ENCODE measurements at regions not wholly inside any gene's neighbourhood (a gene's known extent, or its start where the extent isn't known, plus 50 kb on each side); places are given as distances from the start of the nearest gene placed in this dataset.

DNA sequence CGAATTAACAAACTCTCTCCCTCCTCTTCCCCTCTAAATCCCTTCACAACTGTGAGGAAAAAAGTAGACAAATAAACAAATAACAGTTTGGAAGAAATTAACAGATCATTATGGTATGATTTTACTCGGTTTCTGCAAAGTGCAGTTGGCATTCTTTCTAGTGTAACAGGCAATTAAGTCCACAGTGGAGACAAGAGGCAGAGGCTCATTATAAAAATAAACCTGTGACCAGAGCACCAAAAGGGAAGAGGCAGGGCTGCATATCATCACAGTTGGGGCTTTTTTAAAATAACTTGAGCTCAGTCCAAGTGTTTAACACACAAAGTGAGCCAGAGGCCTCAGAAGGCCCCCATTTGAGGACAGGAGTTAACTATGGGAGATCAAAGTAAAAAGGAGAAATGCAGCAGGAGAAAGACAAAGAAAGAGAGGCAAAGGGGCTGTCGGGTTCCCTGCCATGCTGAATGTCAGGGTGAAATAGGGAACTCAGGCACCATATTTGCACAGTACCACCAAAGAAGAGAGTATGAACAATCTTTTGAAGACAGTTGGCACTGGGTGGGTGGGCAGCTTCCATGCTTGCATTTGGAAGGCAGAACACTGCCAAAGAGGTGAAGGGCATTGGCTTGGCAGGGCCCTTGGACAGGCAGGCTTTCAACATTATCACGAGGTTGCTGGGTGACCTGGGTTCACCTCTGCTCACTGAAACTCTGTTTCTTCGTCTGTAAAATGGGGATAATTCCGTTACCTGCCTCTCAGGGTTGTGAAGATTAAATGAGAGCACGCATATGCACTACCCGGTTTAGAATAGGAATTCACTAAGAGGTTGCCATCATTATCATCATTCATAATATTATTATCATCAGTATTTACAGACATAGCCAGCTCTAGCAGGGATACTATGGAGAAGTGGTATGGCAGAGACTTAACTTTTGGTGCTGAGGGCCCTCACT, 134.5 kb downstream of the MEX3B start:
- Histone ChIP-seq H2AFZ (ENCODE audit: low read depth, low read length) (no peak overlapping the region), H4K91ac (ENCODE audit: low read length) (no peak overlapping the region), H3K4me3 (ENCODE audit: insufficient read depth in 1 of 2, low read depth in 1 of 2, low read length in 2 of 2) (no peak overlapping the region), H3K79me1 (replicated peaks; ENCODE audit: low read length, poor library complexity, severe bottlenecking) (no peaks in the 10 kb centered on the region), H3K9ac (ENCODE audit: low read length) (no peak overlapping the region), H3K4ac (ENCODE audit: low read depth in 1 of 2, low read length in 2 of 2) (no peak overlapping the region), H3K18ac (ENCODE audit: low read depth in 1 of 2, low read length in 2 of 2) (no peak overlapping the region), H2BK120ac (ENCODE audit: low read depth, low read length) (no peak overlapping the region), H2BK15ac (ENCODE audit: low read depth, poor library complexity, severe bottlenecking) (no peak overlapping the region), H3K4me2 (ENCODE audit: low read length, poor library complexity, severe bottlenecking) (no peak overlapping the region), H3K27me3 (ENCODE audit: control insufficient read depth in 1 of 2, insufficient read depth in 1 of 2, low read length in 2 of 2) (no peaks in the 10 kb centered on the region), H2AK5ac (ENCODE audit: low read length, severe bottlenecking) (no peak overlapping the region), H3K27ac (ENCODE audit: low read length, poor library complexity, severe bottlenecking) (no peak overlapping the region), H4K8ac (ENCODE audit: low read length) (no peak overlapping the region), H3K36me3 (ENCODE audit: control insufficient read depth in 1 of 2, insufficient read depth in 2 of 2, low read depth in 1 of 2, low read length in 2 of 2) (no peaks in the 10 kb centered on the region), H2BK5ac (ENCODE audit: low read depth, low read length, poor library complexity, severe bottlenecking) (no peak overlapping the region), H3K23ac (ENCODE audit: low read length in 2 of 2) (no peak overlapping the region), H3K14ac (ENCODE audit: low read length in 2 of 2) (no peak overlapping the region), H3K4me1 (ENCODE audit: control insufficient read depth, insufficient read depth, low read depth, low read length) (no peaks in the 10 kb centered on the region), H3K9me3 (ENCODE audit: control insufficient read depth, low read length) (peaks cover 5% of the 10 kb centered on the region), H2BK12ac (ENCODE audit: low read length in 2 of 2) (no peak overlapping the region)
- DNase-seq, result no peak
- WGBS, result 77% methylated on average over 7 of the region's 8 CpGs

GRCh38 chr15:81910355-81911021, 135.3 kb downstream of the MEX3B start:
- Histone ChIP-seq H3K79me1 (replicated peaks; ENCODE audit: low read length, poor library complexity, severe bottlenecking) (no peaks in the 10 kb centered on the region), H3K18ac (ENCODE audit: low read depth in 1 of 2, low read length in 2 of 2) (no peak overlapping the region), H3K9me3 (ENCODE audit: control insufficient read depth, low read length) (no peaks in the 10 kb centered on the region), H2AK5ac (ENCODE audit: low read length, severe bottlenecking) (no peak overlapping the region), H2AFZ (ENCODE audit: low read depth, low read length) (no peak overlapping the region), H4K8ac (ENCODE audit: low read length) (no peak overlapping the region), H3K4me1 (ENCODE audit: control insufficient read depth, insufficient read depth, low read depth, low read length) (no peaks in the 10 kb centered on the region), H3K4me2 (ENCODE audit: low read length, poor library complexity, severe bottlenecking) (no peak overlapping the region), H2BK15ac (ENCODE audit: low read depth, poor library complexity, severe bottlenecking) (no peak overlapping the region), H2BK12ac (ENCODE audit: low read length in 2 of 2) (no peak overlapping the region), H3K9ac (ENCODE audit: low read length) (no peak overlapping the region), H2BK5ac (ENCODE audit: low read depth, low read length, poor library complexity, severe bottlenecking) (no peak overlapping the region), H2BK120ac (ENCODE audit: low read depth, low read length) (no peak overlapping the region), H4K91ac (ENCODE audit: low read length) (no peak overlapping the region), H3K36me3 (ENCODE audit: control insufficient read depth in 1 of 2, insufficient read depth in 2 of 2, low read depth in 1 of 2, low read length in 2 of 2) (no peaks in the 10 kb centered on the region), H3K27me3 (ENCODE audit: control insufficient read depth in 1 of 2, insufficient read depth in 1 of 2, low read length in 2 of 2) (no peaks in the 10 kb centered on the region), H3K4ac (ENCODE audit: low read depth in 1 of 2, low read length in 2 of 2) (no peak overlapping the region), H3K23ac (ENCODE audit: low read length in 2 of 2) (no peak overlapping the region), H3K14ac (ENCODE audit: low read length in 2 of 2) (no peak overlapping the region), H3K4me3 (ENCODE audit: insufficient read depth in 1 of 2, low read depth in 1 of 2, low read length in 2 of 2) (no peak overlapping the region), H3K27ac (ENCODE audit: low read length, poor library complexity, severe bottlenecking) (no peak overlapping the region)
- WGBS, result 71% methylated on average over 4 of the region's 7 CpGs
- no peak for DNase-seq

- no peak overlapping the region for H3K27ac ChIP-seq (ENCODE audit: low read length, poor library complexity, severe bottlenecking)
- no peak overlapping the region for H2BK15ac ChIP-seq (ENCODE audit: low read depth, poor library complexity, severe bottlenecking)
- H3K23ac ChIP-seq (ENCODE audit: low read length in 2 of 2), result no peak overlapping the region
- no peak overlapping the region for H4K8ac ChIP-seq (ENCODE audit: low read length)
- no peak overlapping the region for H4K91ac ChIP-seq (ENCODE audit: low read length)
- no peaks in the 10 kb centered on the region for H3K9me3 ChIP-seq (ENCODE audit: control insufficient read depth, low read length)
- no peak overlapping the region for H2BK120ac ChIP-seq (ENCODE audit: low read depth, low read length)
- H3K4me1 ChIP-seq (ENCODE audit: control insufficient read depth, insufficient read depth, low read depth, low read length), result no peaks in the 10 kb centered on the region
- no peak overlapping the region for H3K4me3 ChIP-seq (ENCODE audit: insufficient read depth in 1 of 2, low read depth in 1 of 2, low read length in 2 of 2)
- WGBS, result 98% methylated on average over 2 of the region's 2 CpGs
- H3K27me3 ChIP-seq (ENCODE audit: control insufficient read depth in 1 of 2, insufficient read depth in 1 of 2, low read length in 2 of 2), result no peaks in the 10 kb centered on the region
- no peak overlapping the region for H2BK12ac ChIP-seq (ENCODE audit: low read length in 2 of 2)
- H2AK5ac ChIP-seq (ENCODE audit: low read length, severe bottlenecking), result no peak overlapping the region
- no peak overlapping the region for H2AFZ ChIP-seq (ENCODE audit: low read depth, low read length)
- no peak overlapping the region for H3K9ac ChIP-seq (ENCODE audit: low read length)
- no peak overlapping the region for H3K4me2 ChIP-seq (ENCODE audit: low read length, poor library complexity, severe bottlenecking)
- no peak overlapping the region for H2BK5ac ChIP-seq (ENCODE audit: low read depth, low read length, poor library complexity, severe bottlenecking)
- no peak for DNase-seq
- H3K18ac ChIP-seq (ENCODE audit: low read depth in 1 of 2, low read length in 2 of 2), result no peak overlapping the region
- no peaks in the 10 kb centered on the region for H3K79me1 ChIP-seq (replicated peaks; ENCODE audit: low read length, poor library complexity, severe bottlenecking)
- no peak overlapping the region for H3K4ac ChIP-seq (ENCODE audit: low read depth in 1 of 2, low read length in 2 of 2)
- H3K14ac ChIP-seq (ENCODE audit: low read length in 2 of 2), result no peak overlapping the region
- no peaks in the 10 kb centered on the region for H3K36me3 ChIP-seq (ENCODE audit: control insufficient read depth in 1 of 2, insufficient read depth in 2 of 2, low read depth in 1 of 2, low read length in 2 of 2)
Measured at GRCh38 chr15:81909011-81909358, 136.8 kb downstream of the MEX3B start.

GRCh38 chr15:81908111-81908510, 137.7 kb downstream of the MEX3B start:
- H3K4me2 ChIP-seq (ENCODE audit: low read length, poor library complexity, severe bottlenecking), result no peak overlapping the region
- no peak overlapping the region for H4K91ac ChIP-seq (ENCODE audit: low read length)
- no peak overlapping the region for H3K27ac ChIP-seq (ENCODE audit: low read length, poor library complexity, severe bottlenecking)
- no peak overlapping the region for H3K14ac ChIP-seq (ENCODE audit: low read length in 2 of 2)
- no peaks in the 10 kb centered on the region for H3K79me1 ChIP-seq (replicated peaks; ENCODE audit: low read length, poor library complexity, severe bottlenecking)
- WGBS, result 97% methylated on average over 2 of the region's 2 CpGs
- no peak overlapping the region for H3K9ac ChIP-seq (ENCODE audit: low read length)
- no peak overlapping the region for H3K4ac ChIP-seq (ENCODE audit: low read depth in 1 of 2, low read length in 2 of 2)
- H3K36me3 ChIP-seq (ENCODE audit: control insufficient read depth in 1 of 2, insufficient read depth in 2 of 2, low read depth in 1 of 2, low read length in 2 of 2), result no peaks in the 10 kb centered on the region
- H3K9me3 ChIP-seq (ENCODE audit: control insufficient read depth, low read length), result no peaks in the 10 kb centered on the region
- H3K27me3 ChIP-seq (ENCODE audit: control insufficient read depth in 1 of 2, insufficient read depth in 1 of 2, low read length in 2 of 2), result no peaks in the 10 kb centered on the region
- H3K4me1 ChIP-seq (ENCODE audit: control insufficient read depth, insufficient read depth, low read depth, low read length), result no peaks in the 10 kb centered on the region
- no peak overlapping the region for H2BK15ac ChIP-seq (ENCODE audit: low read depth, poor library complexity, severe bottlenecking)
- no peak overlapping the region for H2AK5ac ChIP-seq (ENCODE audit: low read length, severe bottlenecking)
- no peak overlapping the region for H3K18ac ChIP-seq (ENCODE audit: low read depth in 1 of 2, low read length in 2 of 2)
- no peak overlapping the region for H2BK12ac ChIP-seq (ENCODE audit: low read length in 2 of 2)
- no peak overlapping the region for H2BK5ac ChIP-seq (ENCODE audit: low read depth, low read length, poor library complexity, severe bottlenecking)
- DNase-seq, result no peak
- no peak overlapping the region for H2BK120ac ChIP-seq (ENCODE audit: low read depth, low read length)
- H3K23ac ChIP-seq (ENCODE audit: low read length in 2 of 2), result no peak overlapping the region
- no peak overlapping the region for H2AFZ ChIP-seq (ENCODE audit: low read depth, low read length)
- H4K8ac ChIP-seq (ENCODE audit: low read length), result no peak overlapping the region
- no peak overlapping the region for H3K4me3 ChIP-seq (ENCODE audit: insufficient read depth in 1 of 2, low read depth in 1 of 2, low read length in 2 of 2)
